Suprapubic skin (tissue), 4 donors: ENCODE measurements at regions not wholly inside any gene's neighbourhood (a gene's known extent, or its start where the extent isn't known, plus 50 kb on each side); places are given as distances from the start of the nearest gene placed in this dataset.

Experiments used
- CTCF ChIP-seq, 2 donors: fragments of 200-600 bp in 1 of 2; fragments of 450-650 bp in 1 of 2; sonication (generic) in 1 of 2; IDR thresholded peaks; one replicate each; pipeline ENCODE4 v1.5.1; 2016 to 2019; ENCODE audit warnings: antibody characterized with exemption in 2 of 2, mild to moderate bottlenecking in 1 of 2, moderate library complexity in 1 of 2
- EP300 ChIP-seq: sonication (generic); formaldehyde crosslinking; IDR thresholded peaks from one replicate; pipeline ENCODE4 v1.6.1; 2017; ENCODE audit warnings: antibody characterized with exemption
- POLR2A ChIP-seq, 2 donors: fragments of 450-650 bp; IDR thresholded peaks; one replicate each; pipeline ENCODE4 v1.6.1; 2017; ENCODE audit warnings: antibody characterized with exemption in 2 of 2, mild to moderate bottlenecking in 2 of 2, moderate library complexity in 2 of 2
- POLR2AphosphoS5 ChIP-seq, 3 donors: sonication (generic); formaldehyde crosslinking; IDR thresholded peaks; one replicate each; pipeline ENCODE4 v1.6.1; 2017; ENCODE audit warnings: antibody characterized with exemption in 3 of 3

- TF ChIP-seq CTCF (IDR thresholded peaks at IDR 0.05) (no peak), POLR2A (IDR thresholded peaks at IDR 0.05) (no peak), EP300 (no peak), POLR2AphosphoS5 (IDR thresholded peaks at IDR 0.05) (no peak)
These were observed 161.5 kb upstream of the ADGRB3 start for GRCh38 chr6:68473433-68474210.
